ENCODE measurements at regions not wholly inside any gene's neighbourhood (a gene's known extent, or its start where the extent isn't known, plus 50 kb on each side); places are given as distances from the start of the nearest gene placed in this dataset.

DNA sequence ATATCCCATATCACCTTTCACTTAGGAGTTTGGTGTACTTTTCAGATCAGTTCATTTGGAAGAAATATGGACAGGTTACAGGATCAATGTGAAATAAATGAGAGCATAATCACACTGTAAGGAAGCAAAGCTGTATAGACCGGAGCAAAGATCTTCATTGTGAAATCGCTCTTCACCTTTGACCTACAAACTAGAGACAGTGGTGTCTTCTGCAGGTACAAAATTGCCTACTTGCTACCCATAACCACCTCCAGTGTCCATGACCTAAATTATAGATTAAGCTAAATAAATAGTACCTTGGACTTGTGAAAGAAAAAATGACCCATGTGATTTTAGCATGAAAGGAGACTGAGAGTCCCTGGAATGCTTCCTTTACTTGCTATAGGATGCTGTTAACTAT, 379.5 kb upstream of the SUCLG2 start:
- no peak for DNase-seq

- no peak for DNase-seq
Observed at GRCh38 chr3:68032209-68032608, 377.8 kb upstream of the SUCLG2 start.

GRCh38 chr3:68025189-68025588, 370.8 kb upstream of the SUCLG2 start:
- DNase-seq = no peak

GRCh38 chr3:68019876-68020275, 365.5 kb upstream of the SUCLG2 start:
- DNase-seq = no peak

DNA sequence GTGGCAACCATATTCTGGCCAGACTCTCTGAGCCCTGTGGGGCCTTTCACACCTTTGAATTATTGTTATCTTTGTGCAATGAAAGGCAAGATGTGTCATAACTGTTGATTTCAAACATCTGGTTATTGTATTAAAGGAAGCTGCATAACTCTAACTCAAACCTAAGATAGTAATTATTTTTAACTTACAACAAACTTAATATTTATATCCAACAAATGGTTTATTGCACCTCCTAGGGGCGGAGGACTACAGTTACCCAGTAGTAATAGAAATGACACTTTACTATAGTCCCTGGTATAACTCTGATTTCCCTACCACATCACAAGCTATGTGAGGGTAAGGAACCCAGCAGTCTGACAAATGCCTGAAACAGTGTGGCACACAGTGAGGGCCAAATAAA, 363.9 kb upstream of the SUCLG2 start:
- no peak for DNase-seq

GRCh38 chr3:68017069-68017468, 362.7 kb upstream of the SUCLG2 start:
- no peak for DNase-seq

- no peak for DNase-seq
Observed at GRCh38 chr3:68009900-68010299, 355.5 kb upstream of the SUCLG2 start.

- DNase-seq = peak; percentile 32
Observed at GRCh38 chr3:68007621-68008226, 353.3 kb upstream of the SUCLG2 start.

DNA sequence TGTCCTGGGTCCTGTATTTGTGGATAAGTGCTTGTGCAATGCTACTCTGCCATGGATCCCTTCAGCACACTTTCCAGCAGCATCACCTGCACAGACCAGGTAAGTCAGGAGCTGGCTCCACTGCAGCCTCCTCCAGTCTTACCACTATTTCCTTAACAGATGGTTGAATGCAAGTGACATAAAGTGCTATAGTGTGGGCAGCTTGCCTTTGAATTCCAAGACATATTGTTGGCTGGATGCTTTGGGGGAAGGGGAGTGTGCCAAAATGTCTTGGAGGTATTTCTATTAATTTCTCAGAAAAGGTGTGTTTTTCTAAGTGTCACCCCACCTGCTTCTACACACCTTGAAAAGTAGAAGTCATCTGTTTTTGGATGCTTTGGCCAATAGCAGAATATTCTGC, 352.2 kb upstream of the SUCLG2 start:
- no peak for DNase-seq

- no peak for DNase-seq
Observed at GRCh38 chr3:68004091-68004490, 349.7 kb upstream of the SUCLG2 start.

DNA sequence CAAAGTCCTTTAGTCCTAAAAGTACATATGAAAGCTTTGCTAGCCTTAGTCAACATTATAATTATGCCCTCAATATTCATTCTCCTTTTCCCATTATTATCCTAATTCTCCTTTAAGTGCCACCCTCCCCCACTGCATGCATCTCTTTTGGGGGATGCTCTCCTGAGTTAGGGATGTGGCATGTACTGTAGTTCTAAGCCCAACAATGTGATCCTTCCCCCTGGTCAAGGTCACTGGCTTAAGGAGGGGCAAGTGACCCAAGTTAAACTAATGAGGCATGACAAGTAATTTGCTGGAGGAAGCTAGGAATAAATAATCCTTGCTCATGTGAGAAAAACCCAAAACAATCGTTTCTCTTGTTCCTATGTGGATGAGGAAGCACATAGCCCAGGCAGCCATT, 343.9 kb upstream of the SUCLG2 start:
- no peak for DNase-seq

GRCh38 chr3:67995206-67995605, 340.8 kb upstream of the SUCLG2 start:
- DNase-seq = no peak

DNA sequence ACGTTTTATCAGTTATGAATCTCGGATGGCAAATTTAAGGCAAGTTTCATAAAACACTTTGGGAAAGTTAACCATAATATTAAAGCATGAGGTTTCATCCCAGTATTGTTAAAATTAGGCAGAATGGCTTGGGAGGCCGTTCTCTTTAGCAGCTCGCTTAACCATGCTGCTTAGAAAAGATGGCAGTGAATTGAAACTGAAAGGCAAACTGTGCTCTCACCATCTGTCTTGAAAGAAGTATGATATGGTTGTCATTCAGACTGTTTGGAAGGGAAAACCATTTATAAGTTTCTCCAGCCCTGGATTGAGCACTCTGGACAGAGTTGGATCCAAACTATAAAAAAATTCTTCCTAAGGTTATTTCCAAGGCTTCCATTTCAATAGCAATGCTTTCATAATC, 332.3 kb upstream of the SUCLG2 start:
- DNase-seq = no peak

DNA sequence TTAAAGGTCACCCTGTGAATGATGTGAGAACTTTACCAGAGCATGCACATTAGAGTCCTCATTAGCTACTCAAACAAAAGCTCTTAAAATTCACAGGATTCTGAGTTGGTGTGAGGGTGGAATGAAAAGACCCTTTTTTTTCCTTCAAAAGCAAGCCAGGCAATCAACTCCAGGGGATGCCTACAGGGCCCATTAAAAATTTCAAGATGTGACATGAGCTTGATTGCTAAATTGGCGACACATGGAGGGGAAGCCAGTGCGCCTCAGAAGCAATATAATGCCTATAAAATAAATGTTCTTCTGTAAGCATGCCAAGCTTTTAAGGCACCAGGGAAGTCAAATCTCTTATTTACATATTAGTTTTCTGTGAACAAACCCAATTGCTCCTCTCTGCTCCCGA, 328.8 kb upstream of the SUCLG2 start:
- no peak for DNase-seq

- DNase-seq = no peak
Observed at GRCh38 chr3:67981077-67981476, 326.7 kb upstream of the SUCLG2 start.

DNA sequence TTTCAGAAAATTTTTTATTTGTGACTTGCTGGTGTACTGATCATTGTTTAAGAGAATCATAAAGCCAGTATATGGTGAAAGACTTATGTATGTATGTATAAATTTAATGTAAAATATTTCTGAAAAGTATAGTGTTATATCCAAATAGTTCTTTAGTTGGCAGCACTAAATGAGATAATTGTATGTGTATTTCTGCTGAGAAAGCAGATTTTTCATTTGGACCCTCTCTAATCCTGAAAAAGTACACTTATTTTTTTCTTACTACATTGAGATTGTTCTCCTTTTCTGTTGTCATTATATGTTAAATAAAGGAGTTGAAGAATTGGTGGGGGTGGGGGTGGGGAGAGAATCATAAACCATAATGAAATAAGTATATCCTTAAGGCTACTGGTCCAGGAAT, 324.9 kb upstream of the SUCLG2 start:
- no peak for DNase-seq

- no peak for DNase-seq
Observed at GRCh38 chr3:67977762-67978161, 323.4 kb upstream of the SUCLG2 start.

GRCh38 chr3:67976663-67977062, 322.3 kb upstream of the SUCLG2 start:
- no peak for DNase-seq

GRCh38 chr3:67964596-67964995, 310.2 kb upstream of the SUCLG2 start:
- no peak for DNase-seq

DNA sequence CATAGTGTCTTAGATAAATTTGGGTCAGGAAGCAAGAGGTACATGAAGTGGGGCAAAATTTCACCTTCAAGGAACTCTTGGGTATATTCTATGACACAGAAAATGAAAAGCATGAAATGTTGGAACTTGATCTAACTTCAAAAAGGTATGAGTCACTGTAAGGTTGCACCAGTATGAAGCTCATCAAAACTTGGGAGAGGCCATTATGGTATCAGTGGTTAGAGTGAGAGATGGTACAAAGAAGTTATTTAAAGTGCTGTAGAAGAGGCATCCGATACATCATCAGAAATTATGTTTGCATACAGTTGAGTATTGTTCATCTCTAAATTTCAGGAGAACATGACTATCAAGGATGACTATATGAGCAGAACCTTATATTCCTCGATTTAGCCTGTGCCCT, 302.9 kb upstream of the SUCLG2 start:
- no peak for DNase-seq

GRCh38 chr3:67947808-67948508, 293.5 kb upstream of the SUCLG2 start:
- peak; percentile 44 for DNase-seq

GRCh38 chr3:67946436-67946835, 292.0 kb upstream of the SUCLG2 start:
- DNase-seq = no peak

- no peak for DNase-seq
Observed at GRCh38 chr3:67943546-67943945, 289.1 kb upstream of the SUCLG2 start.

DNA sequence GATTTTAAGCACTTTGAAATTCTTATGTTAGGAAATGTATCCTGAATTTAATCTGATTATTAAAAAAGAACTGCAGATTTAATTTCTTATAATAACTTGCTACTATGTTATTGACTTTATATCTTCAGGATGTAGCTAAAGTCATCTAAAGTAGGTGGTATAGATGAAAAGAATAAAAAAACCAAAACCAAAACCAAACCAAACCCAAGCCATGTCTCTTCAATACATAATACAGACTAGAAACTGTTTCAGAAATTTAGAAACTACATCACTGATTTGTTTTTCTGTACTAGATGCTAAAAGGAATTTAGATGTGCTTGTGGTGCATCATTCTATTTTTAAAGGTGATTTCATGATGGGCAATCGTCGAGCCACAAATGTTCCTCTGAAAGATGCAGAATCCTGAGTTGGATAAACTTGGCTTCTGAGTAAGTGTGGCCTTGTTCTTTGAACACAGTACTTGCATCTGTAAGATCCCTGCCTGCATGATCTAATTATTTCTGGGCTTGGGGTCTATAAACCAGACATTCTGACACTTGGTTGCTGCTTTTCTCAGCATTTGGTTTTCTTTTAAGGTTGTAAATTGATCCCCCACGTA, 287.1 kb upstream of the SUCLG2 start:
- DNase-seq = no peak
